CD4-positive, alpha-beta T cell treated with Interleukin-15 for 4 hours (primary cell): ENCODE measurements at regions not wholly inside any gene's neighbourhood (a gene's known extent, or its start where the extent isn't known, plus 50 kb on each side); places are given as distances from the start of the nearest gene placed in this dataset.
"Not testable (repeated sequence)": the region's sequence is repeated elsewhere in the genome, so short reads cannot be mapped to it uniquely, and the experiment has no call there.

Experiments used
- DNase-seq: peaks from one replicate; pipeline ENCODE4 v3.0.0-alpha.2; 2020; ENCODE audit warnings: low spot score

DNA sequence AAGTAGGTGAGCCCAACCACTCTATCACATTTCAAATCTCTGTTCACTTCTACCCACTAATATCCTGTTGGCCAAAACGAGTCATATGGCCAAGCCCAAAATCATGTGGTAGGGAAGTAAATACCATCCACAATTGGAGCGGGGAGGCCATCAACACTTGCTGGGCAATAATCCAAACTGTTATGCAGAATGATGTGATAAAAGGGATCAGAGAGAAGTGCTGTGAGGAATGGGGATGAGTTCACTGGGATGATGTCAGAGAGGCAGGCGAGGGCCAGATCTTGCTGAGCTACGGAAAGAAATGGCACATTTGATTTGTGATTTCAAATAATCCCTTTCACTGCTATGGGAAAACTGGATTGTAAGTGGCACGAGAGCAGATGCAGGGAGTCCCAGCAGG is 188.4 kb downstream of the NPIPA8 start:
- not testable (repeated sequence) for DNase-seq

- not testable (repeated sequence) for DNase-seq
Measured at GRCh38 chr16:18146601-18147142, 189.9 kb downstream of the NPIPA8 start.

GRCh38 chr16:18142066-18142465 is 194.5 kb downstream of the NPIPA8 start:
- DNase-seq = not testable (repeated sequence)

GRCh38 chr16:18136288-18136687 is 200.2 kb downstream of the NPIPA8 start:
- DNase-seq = not testable (repeated sequence)

- not testable (repeated sequence) for DNase-seq
Measured at GRCh38 chr16:18135024-18135423, 201.5 kb downstream of the NPIPA8 start.

- not testable (repeated sequence) for DNase-seq
Measured at GRCh38 chr16:18131587-18131986, 204.9 kb downstream of the NPIPA8 start.

DNA sequence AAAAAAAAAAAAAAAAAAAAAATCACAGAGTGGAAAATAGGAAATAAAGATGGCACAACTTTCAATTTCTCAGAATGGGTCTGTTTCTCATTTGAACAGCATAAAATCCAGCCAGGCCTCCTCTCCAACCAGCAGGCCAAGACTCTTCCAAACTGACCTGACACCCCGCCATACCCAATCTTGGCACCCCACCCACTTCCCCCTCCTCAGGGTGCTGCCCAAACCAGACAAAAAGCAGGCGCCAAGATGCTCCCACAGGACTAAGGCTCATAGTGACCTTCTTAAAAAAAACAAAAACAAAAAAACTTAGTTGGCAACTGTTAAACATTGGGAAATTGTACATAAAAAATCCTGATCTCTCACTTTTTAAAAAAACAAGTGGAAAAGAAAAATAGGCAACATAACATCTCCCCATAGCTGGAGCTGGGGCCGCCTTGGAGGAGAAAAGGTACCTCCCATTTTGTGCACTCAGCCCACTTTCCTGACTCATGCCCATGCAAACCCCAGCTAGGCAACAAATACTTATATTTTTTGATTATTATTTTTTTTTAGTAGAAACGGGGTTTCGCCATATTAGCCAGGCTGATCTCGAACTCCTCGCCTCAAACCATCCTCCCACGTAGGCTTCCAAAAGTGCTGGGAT is 205.9 kb downstream of the NPIPA8 start:
- DNase-seq = not testable (repeated sequence)

GRCh38 chr16:18127033-18127432 is 209.5 kb downstream of the NPIPA8 start:
- DNase-seq = not testable (repeated sequence)

GRCh38 chr16:18119092-18119491 is 217.4 kb downstream of the NPIPA8 start:
- not testable (repeated sequence) for DNase-seq

DNA sequence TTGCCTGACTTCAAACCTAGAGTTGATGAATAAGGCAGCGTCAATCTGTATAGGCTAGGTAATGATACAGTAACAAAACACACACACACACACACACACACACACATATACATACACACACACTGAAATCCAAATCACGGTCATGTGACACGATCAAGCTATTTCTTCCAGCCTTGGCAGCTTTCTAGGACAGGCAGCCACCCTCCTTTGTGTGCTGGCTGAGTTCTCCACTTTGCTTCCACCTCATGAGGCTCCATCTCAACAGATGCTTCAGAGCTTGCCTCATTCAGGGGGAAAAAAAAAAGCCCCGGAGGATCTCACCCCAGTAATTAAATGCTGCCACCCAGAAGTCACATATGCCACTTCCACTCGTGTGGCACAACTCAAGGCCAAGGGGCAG is 217.9 kb downstream of the NPIPA8 start:
- DNase-seq = not testable (repeated sequence)

DNA sequence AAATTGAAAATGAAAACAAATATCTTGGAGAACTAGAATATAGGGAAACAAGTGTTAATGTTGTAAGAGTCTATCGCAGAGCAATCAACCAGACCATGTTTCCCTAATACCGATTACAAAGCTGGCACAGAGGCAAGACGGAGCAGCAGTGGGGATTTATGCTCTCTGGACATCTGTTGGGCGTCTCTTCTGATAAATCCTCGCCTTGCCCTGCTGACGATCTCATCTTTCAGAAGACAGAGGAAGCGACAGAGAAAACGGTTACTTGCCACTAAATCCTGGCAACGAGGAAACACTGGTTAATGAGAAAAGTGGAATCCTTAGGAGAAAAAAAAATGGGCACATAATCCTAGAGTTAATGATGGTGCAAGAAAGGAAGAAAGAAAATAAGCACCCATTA is 218.5 kb downstream of the NPIPA8 start:
- not testable (repeated sequence) for DNase-seq

- DNase-seq = not testable (repeated sequence)
Measured at GRCh38 chr16:18104412-18104811, 232.1 kb downstream of the NPIPA8 start.

GRCh38 chr16:18101077-18101476 is 235.5 kb downstream of the NPIPA8 start:
- not testable (repeated sequence) for DNase-seq

DNA sequence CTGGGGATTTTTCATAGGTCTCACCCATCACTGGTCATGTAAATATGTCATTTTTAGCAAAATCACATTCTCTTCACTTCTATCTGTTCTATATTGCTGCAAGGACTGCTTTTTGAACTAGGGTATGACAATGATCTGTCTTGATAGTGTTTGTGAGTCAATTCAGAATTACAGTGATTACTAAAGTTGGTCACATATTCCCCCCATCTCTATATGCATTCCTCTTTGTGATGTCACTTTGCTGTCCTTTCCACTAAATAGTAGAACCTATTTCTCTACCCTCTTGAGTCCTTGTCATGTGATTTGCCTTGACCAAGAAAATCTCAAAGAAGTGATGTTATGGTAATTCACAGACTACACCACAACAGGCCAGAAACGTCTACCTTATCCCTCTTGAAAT is 243.9 kb downstream of the NPIPA8 start:
- not testable (repeated sequence) for DNase-seq

DNA sequence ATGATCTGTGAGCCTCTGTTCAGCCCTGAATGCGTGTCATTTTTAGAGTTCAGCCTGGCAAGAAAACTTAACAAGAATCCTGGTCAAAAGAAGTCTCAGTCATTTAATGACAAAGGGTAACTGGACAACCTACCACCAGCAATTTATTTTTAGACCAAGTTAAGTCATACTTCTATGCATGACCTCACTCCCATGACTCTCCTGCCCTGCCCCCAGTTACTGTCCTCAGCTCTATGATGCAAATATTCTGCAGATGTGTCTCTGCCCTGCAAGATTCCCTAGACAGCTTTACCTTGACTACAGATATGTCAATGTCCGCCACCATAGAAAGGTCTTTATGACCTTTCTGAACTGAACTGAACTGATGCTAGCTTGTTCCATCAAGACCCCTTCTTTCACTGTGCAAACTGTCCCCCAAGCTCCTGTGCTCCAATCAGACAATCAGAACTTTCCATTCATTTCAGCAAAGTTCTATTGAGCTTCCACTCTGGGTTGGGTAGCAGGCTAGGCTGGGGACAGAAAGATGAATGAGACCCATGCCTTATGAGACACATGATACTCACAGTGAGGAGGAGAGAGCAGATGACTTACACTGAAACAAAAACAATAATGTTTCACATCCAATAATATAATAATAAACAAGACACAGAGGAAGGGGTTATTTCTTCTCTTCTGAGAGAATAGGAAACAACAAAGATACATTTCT is 255.7 kb downstream of the NPIPA8 start:
- not testable (repeated sequence) for DNase-seq

- DNase-seq = not testable (repeated sequence)
Measured at GRCh38 chr16:18077910-18078309, 258.6 kb downstream of the NPIPA8 start.

- no peak for DNase-seq
Measured at GRCh38 chr16:18072161-18072560, 264.4 kb downstream of the NPIPA8 start.

GRCh38 chr16:18069683-18070082 is 266.9 kb downstream of the NPIPA8 start:
- DNase-seq = no peak

DNA sequence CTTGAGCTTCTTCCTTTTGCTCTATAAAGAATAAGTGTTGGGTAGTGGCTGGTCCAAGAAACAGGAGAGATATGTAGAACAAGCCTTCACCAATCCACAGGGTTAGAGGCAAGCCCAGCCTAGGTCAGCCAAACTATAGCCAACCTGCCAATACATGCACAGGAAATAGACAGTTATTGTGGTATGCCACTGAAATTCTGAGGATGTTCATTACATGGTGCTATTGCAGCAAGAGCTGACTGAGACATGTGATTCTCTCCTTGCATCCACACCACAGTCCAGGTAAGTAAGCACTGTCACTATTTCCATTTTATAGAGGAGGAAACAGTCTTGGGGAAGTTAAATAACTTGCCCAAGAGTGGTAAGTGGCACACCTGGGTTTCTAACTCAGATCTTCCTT is 268.1 kb downstream of the NPIPA8 start:
- no peak for DNase-seq

DNA sequence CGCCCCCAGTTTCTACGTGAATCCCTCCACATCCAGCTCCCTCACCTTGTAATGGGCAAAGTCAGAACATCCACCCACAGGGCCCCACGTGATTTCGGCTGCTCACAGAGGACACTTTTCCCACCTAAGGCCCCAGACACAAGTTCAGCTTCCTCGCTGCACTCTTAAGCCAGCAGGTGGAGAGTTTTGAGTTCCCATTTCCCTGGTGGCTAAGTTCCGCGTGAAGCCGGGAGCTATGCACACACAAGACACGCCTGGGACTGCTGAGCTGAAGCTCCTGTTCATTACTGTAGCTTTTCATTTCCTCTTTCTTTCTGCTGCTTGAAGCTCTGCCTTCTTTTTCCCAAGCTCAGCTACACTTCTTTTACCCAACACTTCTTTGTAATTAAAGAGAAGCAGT is 273.8 kb downstream of the NPIPA8 start:
- DNase-seq = no peak

GRCh38 chr16:18060351-18060750 is 276.2 kb downstream of the NPIPA8 start:
- no peak for DNase-seq

- DNase-seq = no peak
Measured at GRCh38 chr16:18059577-18059976, 277.0 kb downstream of the NPIPA8 start.

GRCh38 chr16:18059089-18059488 is 277.4 kb downstream of the NPIPA8 start:
- DNase-seq = no peak
